ENCODE measurements at regions not wholly inside any gene's neighbourhood (a gene's known extent, or its start where the extent isn't known, plus 50 kb on each side); places are given as distances from the start of the nearest gene placed in this dataset.

DNA sequence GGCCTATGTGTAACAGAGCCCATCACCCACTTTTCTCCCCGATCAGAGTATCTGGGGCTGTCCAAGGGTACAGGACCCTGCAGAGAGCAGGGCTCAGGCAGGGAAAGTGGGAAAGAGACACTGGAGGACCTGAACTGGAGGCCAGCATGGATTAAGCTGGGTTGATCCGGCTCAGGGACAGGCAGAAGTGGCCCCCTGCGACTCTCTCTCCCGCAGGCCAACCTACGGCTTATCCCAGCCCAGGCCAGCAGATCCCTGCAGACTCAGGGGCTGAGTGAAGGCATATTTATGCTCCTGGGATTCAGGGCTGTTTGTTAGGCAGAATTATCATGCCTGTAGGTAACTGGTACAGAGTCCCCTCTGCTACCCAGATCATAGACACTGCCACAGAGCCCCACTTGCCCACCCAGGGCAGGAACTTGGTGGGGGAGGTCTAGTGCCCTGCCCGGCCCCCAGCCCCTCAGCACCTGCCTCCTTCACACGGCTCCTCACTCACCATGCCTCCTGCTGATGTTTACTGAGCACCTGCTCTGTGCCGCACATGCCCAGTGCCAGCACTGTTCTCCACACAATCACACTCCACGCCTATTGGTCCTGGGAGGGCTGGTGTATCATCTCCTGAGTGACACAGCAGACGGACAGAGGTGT is 87.3 kb downstream of the ADRA2C start:
- DNase-seq: no peak
- TF ChIP-seq POLR2A (IDR thresholded peaks at IDR 0.05): no peak
- TF ChIP-seq, protein P1, sequence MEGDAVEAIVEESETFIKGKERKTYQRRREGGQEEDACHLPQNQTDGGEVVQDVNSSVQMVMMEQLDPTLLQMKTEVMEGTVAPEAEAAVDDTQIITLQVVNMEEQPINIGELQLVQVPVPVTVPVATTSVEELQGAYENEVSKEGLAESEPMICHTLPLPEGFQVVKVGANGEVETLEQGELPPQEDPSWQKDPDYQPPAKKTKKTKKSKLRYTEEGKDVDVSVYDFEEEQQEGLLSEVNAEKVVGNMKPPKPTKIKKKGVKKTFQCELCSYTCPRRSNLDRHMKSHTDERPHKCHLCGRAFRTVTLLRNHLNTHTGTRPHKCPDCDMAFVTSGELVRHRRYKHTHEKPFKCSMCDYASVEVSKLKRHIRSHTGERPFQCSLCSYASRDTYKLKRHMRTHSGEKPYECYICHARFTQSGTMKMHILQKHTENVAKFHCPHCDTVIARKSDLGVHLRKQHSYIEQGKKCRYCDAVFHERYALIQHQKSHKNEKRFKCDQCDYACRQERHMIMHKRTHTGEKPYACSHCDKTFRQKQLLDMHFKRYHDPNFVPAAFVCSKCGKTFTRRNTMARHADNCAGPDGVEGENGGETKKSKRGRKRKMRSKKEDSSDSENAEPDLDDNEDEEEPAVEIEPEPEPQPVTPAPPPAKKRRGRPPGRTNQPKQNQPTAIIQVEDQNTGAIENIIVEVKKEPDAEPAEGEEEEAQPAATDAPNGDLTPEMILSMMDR (IDR thresholded peaks at IDR 0.05): no peak
- no peak for TF ChIP-seq POLR2AphosphoS5 (IDR thresholded peaks at IDR 0.05)
- TF ChIP-seq EP300 (IDR thresholded peaks at IDR 0.05): no peak

DNA sequence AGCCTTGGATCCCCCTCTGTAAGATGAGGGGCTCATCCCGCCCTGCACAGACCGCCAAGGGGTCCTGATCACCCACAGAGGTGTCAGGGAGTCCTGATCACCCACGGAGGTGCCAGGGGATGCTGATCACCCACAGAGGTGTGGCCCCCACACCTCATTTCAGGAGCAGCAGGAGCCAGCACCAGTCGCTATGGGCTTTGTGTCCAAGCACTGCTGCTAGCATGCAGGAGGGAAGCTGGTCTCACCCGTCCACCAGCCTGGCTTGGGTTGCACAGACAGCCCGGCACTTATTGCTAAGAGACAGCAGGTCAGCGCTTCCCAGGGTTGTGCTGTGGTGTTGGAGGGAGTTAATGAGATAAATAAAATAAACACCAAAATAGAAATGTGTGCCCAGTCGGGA is 88.5 kb downstream of the ADRA2C start:
- Histone ChIP-seq H3K36me3 (no peaks in the 10 kb centered on the region), H3K27me3 (peaks cover 0 to 58% (median 20%) of the 10 kb centered on the region in 3 donors), H3K4me1 (no peaks in the 10 kb centered on the region), H3K27ac (no peak overlapping the region), H3K9me3 (peaks cover 6 to 15% (median 11%) of the 10 kb centered on the region in 4 donors), H3K4me3 (no peak overlapping the region)
- 50 to 69% (median 53%) methylated on average over 7 to 8 of the region's 8 CpGs for WGBS, 5 donors
- TF ChIP-seq POLR2AphosphoS5 (IDR thresholded peaks at IDR 0.05): no peak
- TF ChIP-seq, protein P1 (IDR thresholded peaks at IDR 0.05): no peak
- TF ChIP-seq POLR2A (IDR thresholded peaks at IDR 0.05): no peak
- no peak for TF ChIP-seq EP300 (IDR thresholded peaks at IDR 0.05)
- intact Hi-C loops (cut with DNase I; ENCODE audit: low total_unique reads): no loop called here
- no peak for DNase-seq

More for the DNA sequence above, 87.3 kb downstream of the ADRA2C start:
- intact Hi-C loops (cut with DNase I; ENCODE audit: low total_unique reads): no loop called here
- H3K27me3 ChIP-seq: peaks cover 0 to 51% (median 20%) of the 10 kb centered on the region in 3 donors
- no peak overlapping the region for H3K27ac ChIP-seq
- H3K4me1 ChIP-seq: no peaks in the 10 kb centered on the region
- H3K4me3 ChIP-seq: no peak overlapping the region
- H3K9me3 ChIP-seq: peaks cover 6 to 16% (median 15%) of the 10 kb centered on the region in 4 donors
- no peaks in the 10 kb centered on the region for H3K36me3 ChIP-seq
- WGBS, 5 donors: 69 to 80% (median 77%) methylated on average over 6 to 10 of the region's 10 CpGs

DNA sequence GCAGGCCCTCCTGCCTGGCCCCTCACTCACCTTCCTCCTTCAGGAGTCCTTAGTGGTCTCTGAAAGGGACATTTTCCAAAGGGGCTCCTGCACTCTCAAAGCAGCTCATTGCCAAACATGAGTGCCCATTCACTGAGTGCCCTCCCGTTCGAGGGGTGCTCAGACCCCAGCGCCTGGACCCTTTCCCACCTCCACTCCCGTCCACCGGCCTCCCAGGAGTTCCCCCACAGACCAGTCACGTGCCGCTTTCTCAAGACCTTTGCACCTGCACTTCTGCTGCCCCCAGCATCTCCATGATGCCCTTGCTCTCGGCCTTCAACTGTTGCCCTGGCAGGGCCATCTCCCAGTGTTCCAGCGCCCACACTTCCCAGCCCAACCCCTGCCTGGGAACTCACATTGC is 89.5 kb downstream of the ADRA2C start:
- peaks cover 0 to 68% (median 20%) of the 10 kb centered on the region in 3 donors for H3K27me3 ChIP-seq
- no peaks in the 10 kb centered on the region for H3K36me3 ChIP-seq

DNA sequence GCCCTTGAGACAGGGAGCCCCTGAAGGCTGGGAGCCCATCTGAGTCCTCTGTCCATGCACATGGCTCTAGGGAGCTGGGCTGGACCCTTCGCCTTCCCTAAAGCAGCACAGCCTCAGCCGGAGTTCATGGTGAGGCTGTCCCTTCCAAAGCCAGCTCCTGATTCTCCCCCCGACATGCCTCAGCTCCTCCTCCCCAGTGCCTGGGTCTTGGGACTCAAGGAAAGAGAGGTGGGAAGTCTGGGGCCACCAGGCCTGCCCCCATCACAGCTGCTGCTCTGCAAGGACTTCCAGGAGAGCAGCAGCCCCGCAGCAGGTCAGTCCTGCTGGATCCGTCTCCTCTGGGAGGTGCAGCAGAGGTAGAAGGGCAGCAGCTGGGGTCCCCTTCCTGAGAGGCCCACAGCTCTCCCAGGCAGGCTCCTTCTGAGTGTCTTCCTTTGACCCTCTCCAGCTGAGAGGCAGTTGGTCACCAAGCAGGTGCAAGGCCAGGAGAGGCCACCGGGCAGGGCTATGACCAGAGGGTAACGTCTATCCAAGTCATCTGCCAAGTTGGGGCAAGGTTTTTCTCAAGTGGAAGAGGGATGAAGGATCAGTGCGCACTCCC is 90.5 kb downstream of the ADRA2C start:
- H3K27me3 ChIP-seq: peaks cover 0 to 78% (median 20%) of the 10 kb centered on the region in 3 donors
- no peaks in the 10 kb centered on the region for H3K9me3 ChIP-seq
- TF ChIP-seq POLR2A (IDR thresholded peaks at IDR 0.05) (no peak), POLR2AphosphoS5 (IDR thresholded peaks at IDR 0.05) (no peak), EP300 (IDR thresholded peaks at IDR 0.05) (no peak)
- TF ChIP-seq, protein P1 (IDR thresholded peaks at IDR 0.05): no peak
- 37 to 64% (median 56%) methylated on average over 3 to 8 of the region's 8 CpGs for WGBS, 5 donors
- no peaks in the 10 kb centered on the region for H3K4me1 ChIP-seq
- intact Hi-C loops (cut with DNase I; ENCODE audit: low total_unique reads): no loop called here
- H3K36me3 ChIP-seq: no peaks in the 10 kb centered on the region
- no peak overlapping the region for H3K4me3 ChIP-seq
- H3K27ac ChIP-seq: no peak overlapping the region
- DNase-seq: no peak

More for the DNA sequence above, 89.5 kb downstream of the ADRA2C start:
- Histone ChIP-seq H3K9me3 (peaks cover 0 to 5% (median 1%) of the 10 kb centered on the region in 4 donors), H3K4me3 (no peak overlapping the region), H3K4me1 (no peaks in the 10 kb centered on the region), H3K27ac (no peak overlapping the region)
- TF ChIP-seq POLR2A (IDR thresholded peaks at IDR 0.05) (no peak), POLR2AphosphoS5 (IDR thresholded peaks at IDR 0.05) (no peak), EP300 (IDR thresholded peaks at IDR 0.05) (no peak)
- TF ChIP-seq, protein P1 (IDR thresholded peaks at IDR 0.05): no peak
- intact Hi-C loops (cut with DNase I; ENCODE audit: low total_unique reads): no loop called here
- 59 to 73% (median 69%) methylated on average over 9 of the region's 9 CpGs for WGBS, 5 donors
- no peak for DNase-seq

All from stomach (tissue), 8 donors.